ENCODE measurements at regions not wholly inside any gene's neighbourhood (a gene's known extent, or its start where the extent isn't known, plus 50 kb on each side); places are given as distances from the start of the nearest gene placed in this dataset.

DNA sequence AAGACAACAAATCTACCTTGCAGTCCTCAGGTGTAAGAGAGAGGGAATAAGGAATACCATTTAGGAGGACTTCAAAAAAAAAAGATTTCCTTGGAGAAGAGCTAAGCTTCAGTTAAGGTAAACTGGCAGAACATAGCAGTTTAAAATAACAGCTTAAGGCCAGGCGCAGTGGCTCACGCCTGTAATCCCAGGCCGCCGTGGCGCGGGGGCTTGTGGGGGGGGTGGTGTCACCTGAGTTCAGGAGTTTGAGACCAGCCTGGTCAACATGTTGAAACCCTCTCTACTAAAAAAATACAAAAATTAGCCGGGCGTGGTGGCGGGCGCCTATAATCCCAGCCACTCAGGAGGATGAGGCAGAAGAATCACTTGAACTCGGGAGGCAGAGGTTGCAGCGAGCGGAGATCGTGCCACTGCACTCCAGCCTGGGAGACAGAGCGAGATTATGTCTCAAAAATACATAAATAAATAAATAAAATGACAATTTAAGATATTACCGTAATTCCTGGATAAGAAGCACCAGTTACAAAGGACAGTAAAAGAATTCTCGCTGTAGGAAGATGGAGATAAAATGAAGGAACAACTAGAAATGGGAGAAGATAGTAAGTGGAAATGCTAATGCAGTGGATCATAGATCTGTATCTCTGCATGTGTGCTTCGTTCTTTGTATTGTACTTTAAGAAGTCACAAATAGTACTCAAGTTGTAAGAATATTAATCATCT lies 1140.2 kb downstream of the NCAM2 start:
- Histone ChIP-seq H3K4me2 (ENCODE audit: low read depth, low read length, poor library complexity, severe bottlenecking) (no peak overlapping the region), H3K4me3 (ENCODE audit: insufficient read depth, low read length, poor library complexity, severe bottlenecking) (no peak overlapping the region), H3K79me2 (ENCODE audit: insufficient read depth, low read length) (no peaks in the 10 kb centered on the region), H3F3A (ENCODE audit: insufficient read depth) (no peaks in the 10 kb centered on the region), H3K36me3 (ENCODE audit: low read length) (no peaks in the 10 kb centered on the region), H3K9me2 (replicated peaks; ENCODE audit: insufficient read depth, low read length) (no peaks in the 10 kb centered on the region), H4K20me1 (ENCODE audit: low read depth, low read length) (no peaks in the 10 kb centered on the region), H3K9me3 (ENCODE audit: insufficient read depth, low read length) (no peaks in the 10 kb centered on the region), H3K27me3 (ENCODE audit: low read length) (no peaks in the 10 kb centered on the region), H3K27ac (ENCODE audit: low read depth, low read length) (no peak overlapping the region), H3K9ac (ENCODE audit: low read length) (no peak overlapping the region), H2AFZ (ENCODE audit: low read depth, low read length, severe bottlenecking) (no peak overlapping the region)
- TF ChIP-seq, protein P1, sequence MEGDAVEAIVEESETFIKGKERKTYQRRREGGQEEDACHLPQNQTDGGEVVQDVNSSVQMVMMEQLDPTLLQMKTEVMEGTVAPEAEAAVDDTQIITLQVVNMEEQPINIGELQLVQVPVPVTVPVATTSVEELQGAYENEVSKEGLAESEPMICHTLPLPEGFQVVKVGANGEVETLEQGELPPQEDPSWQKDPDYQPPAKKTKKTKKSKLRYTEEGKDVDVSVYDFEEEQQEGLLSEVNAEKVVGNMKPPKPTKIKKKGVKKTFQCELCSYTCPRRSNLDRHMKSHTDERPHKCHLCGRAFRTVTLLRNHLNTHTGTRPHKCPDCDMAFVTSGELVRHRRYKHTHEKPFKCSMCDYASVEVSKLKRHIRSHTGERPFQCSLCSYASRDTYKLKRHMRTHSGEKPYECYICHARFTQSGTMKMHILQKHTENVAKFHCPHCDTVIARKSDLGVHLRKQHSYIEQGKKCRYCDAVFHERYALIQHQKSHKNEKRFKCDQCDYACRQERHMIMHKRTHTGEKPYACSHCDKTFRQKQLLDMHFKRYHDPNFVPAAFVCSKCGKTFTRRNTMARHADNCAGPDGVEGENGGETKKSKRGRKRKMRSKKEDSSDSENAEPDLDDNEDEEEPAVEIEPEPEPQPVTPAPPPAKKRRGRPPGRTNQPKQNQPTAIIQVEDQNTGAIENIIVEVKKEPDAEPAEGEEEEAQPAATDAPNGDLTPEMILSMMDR (IDR thresholded peaks at IDR 0.05; ENCODE audit: insufficient read depth, low read length, poor library complexity, severe bottlenecking): no peak
- TF ChIP-seq EZH2phosphoT487 (conservative IDR thresholded peaks at IDR 0.05; ENCODE audit: low read length): no peak

DNA sequence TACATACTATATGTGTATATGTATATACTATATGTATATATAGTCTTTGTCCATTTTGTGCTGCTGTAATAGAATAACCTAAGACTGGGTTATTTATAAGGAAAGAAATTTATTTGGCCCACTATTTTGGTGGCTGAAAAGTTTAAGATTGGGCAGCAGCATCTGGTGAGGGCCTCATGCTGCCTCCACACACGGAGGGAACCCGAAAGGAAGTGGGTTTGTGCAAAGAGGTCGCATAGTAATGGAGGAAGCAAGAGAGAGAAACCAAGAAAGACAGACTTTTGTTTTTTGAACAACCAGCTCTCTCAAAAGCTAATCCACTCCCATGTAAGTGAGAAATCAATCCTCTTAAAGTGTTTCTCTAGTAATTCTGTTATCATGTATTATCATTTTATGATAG lies 1147.3 kb downstream of the NCAM2 start:
- Histone ChIP-seq H3K4me2 (ENCODE audit: low read depth, low read length, poor library complexity, severe bottlenecking) (no peak overlapping the region), H3K36me3 (ENCODE audit: low read length) (no peaks in the 10 kb centered on the region), H3K9me3 (ENCODE audit: insufficient read depth, low read length) (peaks cover 15% of the 10 kb centered on the region; the same call in 1 of the 2 replicates), H3K79me2 (ENCODE audit: insufficient read depth, low read length) (no peaks in the 10 kb centered on the region), H3K4me3 (ENCODE audit: insufficient read depth, low read length, poor library complexity, severe bottlenecking) (no peak overlapping the region), H4K20me1 (ENCODE audit: low read depth, low read length) (no peaks in the 10 kb centered on the region), H3K27ac (ENCODE audit: low read depth, low read length) (no peak overlapping the region), H2AFZ (ENCODE audit: low read depth, low read length, severe bottlenecking) (peak overlapping the region; percentile 80), H3K27me3 (ENCODE audit: low read length) (no peaks in the 10 kb centered on the region), H3K9ac (ENCODE audit: low read length) (no peak overlapping the region), H3F3A (ENCODE audit: insufficient read depth) (no peaks in the 10 kb centered on the region), H3K9me2 (replicated peaks; ENCODE audit: insufficient read depth, low read length) (no peaks in the 10 kb centered on the region)
- TF ChIP-seq, protein P1 (IDR thresholded peaks at IDR 0.05; ENCODE audit: insufficient read depth, low read length, poor library complexity, severe bottlenecking): no peak
- no peak for TF ChIP-seq EZH2phosphoT487 (conservative IDR thresholded peaks at IDR 0.05; ENCODE audit: low read length)

DNA sequence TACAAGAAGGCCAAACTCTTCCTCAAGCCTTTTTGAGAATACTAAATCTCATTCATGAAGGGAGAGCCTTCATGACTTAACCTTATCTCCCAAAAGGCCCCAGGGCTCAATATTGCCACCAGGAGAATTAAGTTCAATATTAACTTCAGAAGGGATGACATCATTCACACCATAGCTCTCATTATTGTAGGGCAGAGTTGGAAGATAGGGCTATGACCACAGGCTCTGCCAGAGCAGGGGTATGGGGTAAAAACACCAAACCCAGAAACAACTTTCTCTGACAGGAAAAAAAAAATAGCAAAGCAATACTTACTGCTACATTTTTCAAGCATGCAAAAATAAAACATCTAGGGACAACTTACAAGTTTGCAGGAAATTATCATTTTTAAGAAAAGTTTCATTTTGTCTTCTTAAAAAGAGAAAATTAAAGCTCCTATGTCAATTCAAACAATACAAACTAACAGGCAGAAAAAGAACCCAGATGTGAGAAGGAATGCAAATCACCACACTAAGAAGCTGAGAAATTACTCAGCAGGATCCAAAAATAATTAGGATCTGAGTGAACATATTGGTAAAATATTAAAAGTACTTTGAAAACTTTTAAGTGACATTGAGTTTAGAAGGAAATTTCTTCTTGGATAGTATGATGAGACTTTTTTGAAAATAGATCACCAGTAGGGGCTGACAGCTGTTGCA lies 1156.5 kb downstream of the NCAM2 start:
- no peak overlapping the region for H3K27ac ChIP-seq (ENCODE audit: low read depth, low read length)
- no peak overlapping the region for H3K9ac ChIP-seq (ENCODE audit: low read length)
- no peaks in the 10 kb centered on the region for H3F3A ChIP-seq (ENCODE audit: insufficient read depth)
- no peak overlapping the region for H3K4me2 ChIP-seq (ENCODE audit: low read depth, low read length, poor library complexity, severe bottlenecking)
- H3K9me2 ChIP-seq (replicated peaks; ENCODE audit: insufficient read depth, low read length): no peaks in the 10 kb centered on the region
- no peak overlapping the region for H3K4me3 ChIP-seq (ENCODE audit: insufficient read depth, low read length, poor library complexity, severe bottlenecking)
- H3K27me3 ChIP-seq (ENCODE audit: low read length): no peaks in the 10 kb centered on the region
- H3K79me2 ChIP-seq (ENCODE audit: insufficient read depth, low read length): no peaks in the 10 kb centered on the region
- TF ChIP-seq, protein P1 (IDR thresholded peaks at IDR 0.05; ENCODE audit: insufficient read depth, low read length, poor library complexity, severe bottlenecking): no peak
- TF ChIP-seq EZH2phosphoT487 (conservative IDR thresholded peaks at IDR 0.05; ENCODE audit: low read length): no peak
- no peaks in the 10 kb centered on the region for H4K20me1 ChIP-seq (ENCODE audit: low read depth, low read length)
- H2AFZ ChIP-seq (ENCODE audit: low read depth, low read length, severe bottlenecking): peak overlapping the region; percentile 56
- H3K36me3 ChIP-seq (ENCODE audit: low read length): no peaks in the 10 kb centered on the region
- no peaks in the 10 kb centered on the region for H3K9me3 ChIP-seq (ENCODE audit: insufficient read depth, low read length)
